Neural progenitor cell (in vitro differentiated cells): ENCODE measurements at regions not wholly inside any gene's neighbourhood (a gene's known extent, or its start where the extent isn't known, plus 50 kb on each side); places are given as distances from the start of the nearest gene placed in this dataset.

ENCODE experiments used
- CTCF ChIP-seq: fragments of 200-600 bp; sonication (generic); IDR thresholded peaks from 2 replicates; pipeline ENCODE4 v1.5.1; 2017; ENCODE audit warnings: antibody characterized with exemption, mild to moderate bottlenecking
- EZH2 ChIP-seq: fragments of 200-600 bp; sonication (generic); IDR thresholded peaks from 2 replicates; pipeline ENCODE4 v1.6.1; 2017; ENCODE audit warnings: antibody characterized with exemption, mild to moderate bottlenecking, moderate library complexity
- EZH2phosphoT487 ChIP-seq: fragments of 200-600 bp; sonication (generic); IDR thresholded peaks from 2 replicates; pipeline ENCODE4 v1.6.1; 2017; ENCODE audit warnings: antibody characterized with exemption

GRCh38 chr13:112261924-112262323, 114.2 kb upstream of the SPACA7 start:
- TF ChIP-seq EZH2phosphoT487, result no peak
- no peak for TF ChIP-seq CTCF
- TF ChIP-seq EZH2, result no peak
